AG20443 (cell line): ENCODE measurements at regions not wholly inside any gene's neighbourhood (a gene's known extent, or its start where the extent isn't known, plus 50 kb on each side); places are given as distances from the start of the nearest gene placed in this dataset.
A peak's percentile ranks its signal among the peaks of the same experiment; 100 is the strongest.

Source experiments
- DNase-seq: peaks from one replicate; pipeline ENCODE4 v3.0.0; 2012; ENCODE audit warnings: low spot score, mixed read lengths

DNA sequence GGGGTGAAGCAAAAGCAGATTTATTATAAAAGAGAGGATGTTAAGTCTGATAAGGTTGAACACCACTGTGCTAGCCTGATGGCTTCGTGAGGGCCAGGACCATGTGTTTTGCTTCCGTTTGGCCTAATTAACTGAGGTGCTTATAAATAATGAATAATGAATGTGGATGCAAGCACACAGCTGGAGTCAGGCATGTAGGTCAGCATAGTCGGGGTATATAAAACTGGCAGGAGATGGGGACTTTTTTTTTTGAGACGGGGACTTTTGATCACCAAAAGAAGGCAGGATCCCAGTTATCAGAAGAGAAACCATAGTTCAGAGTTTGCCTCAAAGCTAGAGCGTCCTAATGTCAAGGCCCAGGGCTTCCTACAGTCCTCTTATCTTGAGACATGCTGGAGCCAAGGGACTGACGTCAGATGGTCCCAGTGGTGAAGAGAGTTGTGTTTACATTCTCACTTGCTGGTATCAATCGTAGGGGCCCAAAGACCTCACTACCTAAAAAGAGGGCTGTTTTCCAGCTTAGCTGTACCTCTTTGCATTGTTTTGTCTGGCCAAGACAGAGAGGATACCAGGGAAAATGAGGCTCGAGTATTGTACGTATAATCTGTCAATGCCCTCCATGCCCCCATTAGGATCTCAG, 50.4 kb downstream of the RTL9 start:
- DNase-seq: no peak

- DNase-seq: peak; percentile 30
These were observed 51.3 kb downstream of the RTL9 start for GRCh38 chrX:110409925-110410324.

GRCh38 chrX:110410603-110411002, 52.0 kb downstream of the RTL9 start:
- DNase-seq: no peak

GRCh38 chrX:110412971-110413726, 54.5 kb downstream of the RTL9 start:
- DNase-seq: peak; percentile 65

- no peak for DNase-seq
These were observed 55.1 kb downstream of the RTL9 start for GRCh38 chrX:110413727-110414124.

DNA sequence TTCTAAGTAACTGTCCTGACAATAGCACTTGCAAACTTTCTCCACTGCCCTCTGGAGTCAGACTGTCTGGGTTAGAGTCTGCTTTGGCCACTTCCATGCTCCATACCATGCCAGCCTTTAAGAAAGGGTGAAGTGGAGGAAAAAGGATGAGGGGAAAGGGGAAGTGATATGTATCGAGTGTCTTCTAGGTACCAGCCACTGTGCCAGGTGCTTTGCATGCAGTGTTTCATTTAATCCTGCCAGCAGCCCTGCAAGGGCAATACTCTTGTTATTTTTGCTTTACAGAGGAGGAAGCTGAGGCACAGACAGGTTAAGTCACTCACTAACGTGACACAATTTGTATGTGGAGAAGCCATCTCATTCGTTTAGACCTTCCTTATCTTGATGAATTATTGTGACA, 55.6 kb downstream of the RTL9 start:
- no peak for DNase-seq

- DNase-seq: peak; percentile 52
These were observed 56.2 kb downstream of the RTL9 start for GRCh38 chrX:110414679-110415439.

DNA sequence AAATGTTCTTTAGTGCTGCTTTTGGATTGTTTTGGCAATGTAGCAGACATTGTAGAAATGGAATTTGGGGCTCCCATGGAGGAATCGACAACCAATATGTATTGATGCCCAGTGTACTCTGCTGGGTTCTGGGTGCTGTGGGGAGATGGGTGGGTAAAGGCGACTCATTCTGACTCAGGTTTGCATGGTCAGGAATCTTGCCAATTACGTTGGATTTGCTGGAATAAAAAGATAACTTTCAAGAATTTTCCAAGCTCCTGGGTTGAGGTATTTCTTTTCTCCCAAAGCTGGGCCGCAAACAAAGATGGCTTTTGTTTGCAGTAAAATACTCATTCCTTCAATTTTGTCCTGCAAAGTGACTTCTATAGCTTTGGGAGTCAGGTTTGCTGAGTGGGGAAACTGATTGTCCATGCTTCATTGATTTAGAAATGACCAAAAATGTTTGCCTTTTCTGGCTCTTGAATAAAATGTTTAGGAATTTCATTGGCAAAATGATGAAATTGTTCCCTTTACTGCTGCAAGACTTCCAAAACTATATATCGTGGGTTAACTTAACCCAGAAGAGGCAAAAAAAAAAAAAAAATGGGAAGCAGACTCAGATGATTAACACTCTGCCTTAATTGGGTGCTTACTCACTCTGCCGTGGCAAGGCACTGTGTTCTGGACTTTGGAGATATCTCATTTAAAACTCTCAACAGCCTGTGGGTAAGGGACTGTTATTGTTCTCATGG, 57.0 kb downstream of the RTL9 start:
- peak; percentile 13 for DNase-seq

- DNase-seq: no peak
These were observed 58.5 kb downstream of the RTL9 start for GRCh38 chrX:110417128-110417527.

GRCh38 chrX:110418316-110419235, 59.9 kb downstream of the RTL9 start:
- peak; percentile 58 for DNase-seq

DNA sequence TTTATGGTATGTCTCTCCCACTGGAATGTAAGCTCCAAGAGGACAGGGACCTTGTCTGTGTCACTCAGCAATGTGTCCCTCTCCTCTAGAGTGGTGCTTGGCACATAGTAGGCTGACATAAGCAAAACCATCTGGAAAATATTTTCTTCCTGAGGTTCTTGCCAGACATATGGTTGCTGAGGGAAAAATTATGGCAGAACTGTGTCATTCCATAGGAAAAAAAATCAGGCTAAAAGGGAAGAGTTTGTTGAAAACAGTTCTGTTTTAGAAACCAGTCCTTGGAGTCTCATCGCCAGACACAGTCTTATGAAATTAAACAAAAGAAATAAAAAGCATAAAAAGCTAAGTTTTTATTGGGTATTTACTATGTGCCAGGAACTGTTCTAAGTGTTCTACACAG, 60.9 kb downstream of the RTL9 start:
- DNase-seq: no peak

DNA sequence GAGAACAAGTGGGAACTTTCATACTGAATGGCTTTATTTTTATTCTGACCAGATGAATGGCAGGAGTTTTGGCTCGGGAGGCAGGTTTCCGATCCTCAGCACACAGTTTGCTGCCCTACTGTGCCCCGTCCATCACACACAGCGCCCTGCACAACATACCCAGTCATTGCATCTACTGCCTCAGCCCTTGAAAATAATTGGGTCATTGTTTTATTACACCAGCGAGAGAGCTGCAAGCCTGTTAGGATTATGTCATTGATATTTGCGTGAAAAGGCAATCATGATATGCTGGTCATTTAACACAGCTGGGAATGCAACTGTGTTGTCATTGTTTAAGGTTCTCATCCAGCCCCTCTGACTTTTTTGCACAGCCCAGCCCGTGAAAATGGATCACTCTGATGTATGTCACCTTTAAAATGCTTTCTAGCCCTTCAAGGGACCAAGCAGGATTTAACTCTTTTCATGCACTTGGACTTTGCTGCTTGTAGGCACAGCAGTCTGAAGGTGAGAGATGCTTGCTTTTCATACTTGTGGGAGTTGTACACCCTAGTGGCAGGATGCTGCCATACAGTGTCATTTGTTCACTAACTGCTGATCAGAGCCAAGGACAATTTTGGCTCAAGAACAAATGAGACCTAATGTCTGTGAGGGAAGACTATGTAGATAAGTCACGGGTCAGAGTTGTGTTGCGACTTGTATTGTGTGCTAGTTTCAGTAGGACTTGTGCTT, 62.3 kb downstream of the RTL9 start:
- peak; percentile 20 for DNase-seq

DNA sequence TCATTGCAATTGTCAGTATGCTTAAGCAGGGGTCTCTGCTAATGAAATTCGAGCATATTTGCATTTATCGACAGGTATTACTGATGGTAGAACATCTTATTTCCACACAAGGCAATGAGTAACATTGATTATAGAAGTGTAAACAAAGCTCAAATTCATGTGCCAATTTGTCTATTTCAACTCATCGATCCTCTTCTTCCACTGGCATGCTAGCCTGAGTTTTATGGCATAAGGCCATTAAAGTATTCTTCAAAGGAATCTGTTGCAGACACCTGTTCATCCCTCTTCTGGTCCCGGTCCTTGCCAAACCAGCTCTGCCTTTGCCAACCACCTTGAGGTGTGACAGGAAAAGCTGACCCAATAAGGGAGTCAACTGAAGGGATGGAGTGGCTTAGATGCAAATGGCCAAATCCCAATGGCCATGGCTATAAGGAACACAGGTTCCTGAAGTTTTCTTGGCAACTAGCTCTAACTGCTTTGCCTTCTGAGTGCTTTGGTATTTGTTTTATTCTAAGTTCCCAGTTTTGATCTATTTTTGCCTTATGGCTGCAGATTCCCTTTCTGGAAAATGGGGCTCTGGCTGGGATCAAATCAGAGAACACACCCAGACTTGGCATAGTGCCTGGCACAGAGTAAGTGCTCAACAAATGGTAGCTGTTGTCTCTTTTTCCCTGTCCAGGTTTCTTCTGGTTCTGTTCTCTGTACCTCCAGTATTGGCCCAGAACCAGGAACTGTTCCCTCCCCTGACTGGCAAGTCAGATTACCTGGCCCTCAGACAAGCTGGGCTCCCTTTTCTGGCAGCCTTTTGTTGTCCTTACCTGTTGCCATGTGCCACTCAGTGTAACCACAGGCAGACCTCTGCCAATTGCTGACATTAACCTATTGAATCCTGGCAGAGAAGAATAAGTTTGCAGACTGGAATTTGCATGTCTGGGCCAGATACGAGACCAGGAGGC, 63.1 kb downstream of the RTL9 start:
- DNase-seq: no peak

- DNase-seq: no peak
These were observed 66.8 kb downstream of the RTL9 start for GRCh38 chrX:110425222-110426154.

DNA sequence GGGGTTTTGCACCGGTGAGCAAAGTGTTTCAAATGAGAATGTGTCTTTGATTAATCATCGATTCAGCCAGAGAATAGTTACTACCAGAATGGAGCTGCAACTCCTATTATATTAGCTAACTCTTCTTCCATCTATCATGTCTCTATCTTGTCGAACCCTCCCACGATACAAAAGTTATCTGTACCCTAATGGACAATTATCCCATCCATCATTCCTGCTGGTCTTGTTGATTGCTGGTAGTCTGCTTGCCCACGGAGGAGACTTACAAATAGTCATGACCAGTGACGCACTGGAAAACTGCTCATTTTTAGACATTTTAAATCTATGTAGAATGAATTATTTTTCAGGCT, 67.5 kb downstream of the RTL9 start:
- no peak for DNase-seq

GRCh38 chrX:110427076-110427475, 68.4 kb downstream of the RTL9 start:
- DNase-seq: no peak

DNA sequence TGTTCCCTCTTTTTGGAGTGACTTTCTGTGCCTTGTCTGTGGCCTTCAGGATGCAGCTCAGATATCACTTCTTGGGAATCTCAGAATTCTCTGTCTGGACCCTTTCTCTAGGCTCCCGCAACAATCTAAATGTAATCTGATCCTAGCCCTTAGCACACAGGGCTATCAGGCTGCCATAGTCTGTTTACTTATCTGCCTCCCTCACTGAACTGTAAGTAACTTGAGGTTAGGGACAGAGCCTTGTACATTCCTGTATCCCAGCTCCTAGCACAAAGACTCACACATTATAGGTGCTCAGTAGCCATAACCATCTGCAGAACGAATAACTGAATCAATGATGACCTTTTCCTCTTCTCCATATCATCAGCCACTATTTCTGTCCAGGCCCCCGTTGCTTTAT, 69.5 kb downstream of the RTL9 start:
- DNase-seq: no peak

DNA sequence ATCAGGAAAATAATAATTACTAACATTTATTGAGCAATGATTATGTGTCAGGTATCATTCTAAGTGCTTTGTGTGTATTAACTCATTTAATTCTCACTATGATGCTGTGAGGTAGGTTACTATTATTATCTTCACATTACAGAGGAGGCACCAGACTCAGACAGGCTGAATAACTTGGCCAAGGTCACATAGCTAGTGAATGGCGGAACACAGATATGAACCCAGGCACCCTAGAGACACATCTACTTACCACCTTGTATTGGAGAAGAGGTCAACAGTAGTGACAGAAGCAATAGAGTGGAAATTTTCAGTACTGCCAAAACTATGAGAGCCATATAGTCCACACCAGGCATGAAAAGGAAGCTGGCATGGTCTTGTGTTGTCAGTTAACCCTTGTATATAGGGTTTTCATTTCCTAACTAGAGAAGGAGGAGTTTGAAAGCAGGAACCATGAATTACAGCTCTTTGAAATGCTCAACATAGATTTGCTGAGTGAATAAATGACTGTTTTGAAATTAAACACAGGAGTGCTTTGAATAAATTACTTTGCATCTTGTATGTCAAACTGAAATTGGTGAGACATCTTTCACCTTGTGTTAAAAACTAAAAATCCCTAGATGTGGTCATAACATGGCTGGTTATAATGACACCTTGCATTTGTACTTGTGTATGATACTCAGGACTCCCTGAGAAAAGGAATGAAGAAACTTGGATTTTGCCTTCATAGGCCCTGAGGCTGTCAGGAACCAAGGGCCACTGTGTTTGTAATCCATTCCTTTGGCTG, 71.8 kb downstream of the RTL9 start:
- DNase-seq: no peak
